NCI-H2107 treated with DMSO at 0.1 percent for 48 hours (cell line): ENCODE measurements at regions not wholly inside any gene's neighbourhood (a gene's known extent, or its start where the extent isn't known, plus 50 kb on each side); places are given as distances from the start of the nearest gene placed in this dataset.
A peak's percentile ranks its signal among the peaks of the same experiment; 100 is the strongest.

ENCODE experiments used
- DNase-seq: peaks from one replicate; lab custom pipeline; 2025; ENCODE audit not compliant: unreplicated experiment; lab: John Stamatoyannopoulos, UW

- DNase-seq, result no peak
Measured at GRCh38 chr12:24231298-24231697, 281.8 kb upstream of the SOX5 start.

- DNase-seq, result no peak
Measured at GRCh38 chr12:24230061-24230701, 280.7 kb upstream of the SOX5 start.

DNA sequence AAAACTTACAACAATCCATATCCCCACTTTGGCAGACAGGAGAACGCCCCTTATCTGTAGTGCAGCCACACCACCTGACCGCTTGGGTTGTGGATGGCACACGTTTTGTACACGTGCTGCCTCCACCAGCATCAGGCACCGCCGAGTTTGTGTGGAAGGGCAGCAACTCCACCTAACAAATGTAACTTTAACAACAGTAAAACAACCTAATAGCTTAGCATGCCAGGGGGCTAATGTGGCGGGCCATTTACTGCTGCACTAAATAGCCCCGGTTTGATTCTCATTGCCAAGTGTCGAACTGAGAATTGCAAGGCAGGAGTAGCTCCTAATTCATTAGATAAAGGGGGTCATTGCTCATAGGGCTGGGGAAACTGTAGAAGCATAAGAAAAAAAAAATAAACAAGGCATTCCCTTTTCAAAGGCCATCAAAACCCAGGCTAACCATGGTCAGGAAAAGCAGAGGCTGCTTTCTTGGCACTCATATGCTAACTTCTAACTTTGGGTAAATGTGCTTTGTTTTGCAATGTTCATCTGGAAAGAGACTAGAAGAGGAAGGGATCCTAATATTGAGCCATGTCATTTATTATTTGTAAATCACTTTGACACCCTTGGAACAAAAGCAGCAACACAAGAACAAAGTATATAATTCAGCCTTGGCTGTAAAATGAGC lies 279.7 kb upstream of the SOX5 start:
- DNase-seq, result no peak

DNA sequence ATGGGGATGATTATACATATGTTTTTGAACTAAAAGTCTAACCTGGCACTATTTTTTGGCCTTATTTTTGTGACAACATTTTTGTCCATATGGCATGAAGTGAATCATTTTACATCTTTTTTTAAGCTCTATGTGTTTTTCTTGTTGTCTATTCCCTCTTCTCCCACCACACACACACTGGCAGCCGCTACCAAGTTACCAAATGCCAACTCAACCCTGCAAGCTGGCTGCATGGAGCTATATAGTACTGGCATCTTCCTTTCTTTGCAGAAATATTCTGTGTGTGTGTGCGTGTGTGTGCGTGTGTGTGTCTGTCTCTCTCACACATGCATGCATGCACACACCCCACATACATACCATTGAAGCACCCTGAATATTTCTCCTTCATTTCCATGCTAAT lies 278.9 kb upstream of the SOX5 start:
- DNase-seq, result no peak

- DNase-seq, result no peak
Measured at GRCh38 chr12:24227551-24227950, 278.1 kb upstream of the SOX5 start.

DNA sequence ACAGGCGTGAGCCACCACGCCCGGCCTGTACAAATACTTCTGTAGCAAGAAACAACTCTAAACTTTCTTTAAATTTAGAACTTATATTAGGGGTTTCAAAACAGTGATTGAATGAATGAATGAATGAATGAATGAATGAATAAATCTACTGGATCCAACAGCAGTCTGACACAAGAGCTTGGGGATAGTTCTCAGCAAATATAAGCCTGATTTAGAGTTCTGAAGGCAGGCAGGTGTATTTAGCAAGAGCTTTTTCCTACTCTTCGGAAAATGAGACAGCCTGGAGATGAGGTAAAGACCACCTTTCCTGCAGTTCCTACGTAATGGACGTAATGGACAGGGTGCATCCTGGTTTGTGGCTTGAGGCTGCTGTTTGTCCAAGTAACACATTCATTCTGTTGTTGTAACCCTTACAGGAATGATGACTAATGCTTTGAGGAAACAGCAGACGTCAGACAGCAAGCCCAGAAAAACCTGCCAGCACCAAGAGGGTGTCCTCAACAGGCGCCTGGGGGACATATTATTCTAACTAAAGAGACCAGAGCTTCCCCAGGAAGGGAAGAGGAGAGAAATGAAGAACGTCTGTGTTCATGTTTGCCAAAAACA lies 277.4 kb upstream of the SOX5 start:
- DNase-seq, result no peak

- no peak for DNase-seq
Measured at GRCh38 chr12:24224401-24224800, 274.9 kb upstream of the SOX5 start.

GRCh38 chr12:24223926-24224325 lies 274.5 kb upstream of the SOX5 start:
- no peak for DNase-seq

- no peak for DNase-seq
Measured at GRCh38 chr12:24222968-24223367, 273.5 kb upstream of the SOX5 start.

DNA sequence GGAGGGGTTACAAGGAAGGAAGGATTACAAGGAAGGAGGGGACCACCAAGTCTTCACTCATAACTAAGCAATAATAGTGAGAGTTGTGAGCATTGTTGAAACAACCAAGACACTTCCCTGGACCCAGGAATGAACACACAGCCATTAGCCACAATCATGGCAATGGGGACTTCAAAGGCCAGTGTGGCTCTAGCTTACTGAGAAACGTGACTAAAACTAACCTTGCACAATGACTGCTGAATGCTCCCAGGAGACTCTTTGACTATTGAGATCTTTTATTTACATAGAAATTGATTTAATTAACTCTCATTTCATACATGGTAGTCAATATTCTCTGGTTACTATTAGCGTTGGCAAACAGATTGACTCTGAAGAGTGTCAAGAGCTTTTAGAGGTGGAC lies 263.0 kb upstream of the SOX5 start:
- DNase-seq, result peak; percentile 11

GRCh38 chr12:24206621-24207020 lies 257.2 kb upstream of the SOX5 start:
- peak; percentile 89 for DNase-seq

- DNase-seq, result no peak
Measured at GRCh38 chr12:24201258-24201970, 251.9 kb upstream of the SOX5 start.

DNA sequence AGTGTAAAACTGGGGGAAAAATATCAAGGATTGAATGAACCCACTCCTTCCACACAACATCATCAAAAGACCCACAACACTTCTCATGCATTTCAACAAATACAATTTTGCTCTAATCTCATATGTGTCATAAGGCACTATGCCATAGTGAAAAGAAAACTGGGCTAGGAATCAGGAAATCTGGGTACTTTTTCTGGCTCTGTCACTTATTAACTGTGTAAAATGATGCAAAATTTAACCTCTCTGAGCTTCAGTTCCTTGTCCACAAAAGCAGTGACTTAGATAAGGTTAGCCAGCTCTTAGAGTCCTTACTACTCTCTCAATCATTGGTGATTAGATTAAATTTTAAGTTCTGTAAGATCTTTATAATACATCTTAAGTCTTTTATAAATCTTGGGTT lies 250.5 kb upstream of the SOX5 start:
- DNase-seq, result no peak

DNA sequence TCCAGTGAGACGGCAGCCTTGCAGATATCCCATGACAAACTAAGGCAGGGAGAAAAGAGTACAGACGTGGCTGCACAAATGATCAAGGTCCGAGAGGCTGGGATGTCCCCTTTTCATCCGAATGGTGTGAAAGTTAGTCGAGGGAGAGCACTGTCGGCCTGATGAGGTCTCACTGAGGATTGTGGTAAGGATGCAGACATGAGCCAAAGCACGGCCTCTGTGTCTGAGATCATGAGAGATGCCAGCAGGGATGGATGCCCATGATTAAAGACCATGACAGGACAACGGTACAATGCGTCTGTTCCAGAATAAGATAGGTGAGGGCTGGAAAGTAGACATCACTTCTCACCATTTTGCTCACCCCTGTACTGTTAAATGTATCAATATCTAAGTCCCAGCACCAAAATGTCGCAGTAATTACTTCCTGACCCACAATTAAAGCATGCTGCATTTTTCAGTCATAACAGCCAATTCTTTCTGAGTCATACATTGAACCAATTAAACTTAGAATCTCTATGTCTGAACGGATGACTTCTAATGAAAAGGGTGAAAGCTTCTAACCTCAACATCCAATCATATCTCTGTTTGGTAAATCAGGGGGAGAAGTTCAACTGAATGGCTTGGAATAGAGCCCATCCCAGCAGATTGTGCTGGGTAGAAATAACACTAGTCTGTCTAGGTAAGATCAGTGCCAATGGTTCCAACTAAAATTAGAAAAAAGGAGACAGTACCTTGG lies 249.6 kb upstream of the SOX5 start:
- no peak for DNase-seq

GRCh38 chr12:24198070-24198469 lies 248.6 kb upstream of the SOX5 start:
- no peak for DNase-seq

DNA sequence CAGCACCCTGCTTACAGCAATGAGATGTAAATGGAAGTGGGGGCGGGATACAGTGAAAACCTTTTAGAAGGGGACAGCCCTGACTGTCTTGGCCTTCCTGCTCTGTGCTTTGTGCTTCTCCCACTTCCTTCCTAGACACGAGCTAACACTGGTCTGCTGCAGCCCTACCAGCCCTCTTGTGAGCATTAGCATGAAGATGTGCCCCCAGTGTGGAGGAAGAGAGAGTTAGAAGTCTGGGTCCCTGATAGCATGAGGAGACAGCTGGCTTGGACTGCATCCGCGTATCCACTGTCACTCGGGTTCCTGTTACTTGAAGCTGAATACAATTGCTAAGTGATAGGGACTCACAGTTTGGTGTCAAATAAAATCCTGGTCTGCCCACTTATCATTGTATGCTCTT lies 248.1 kb upstream of the SOX5 start:
- peak; percentile 9 for DNase-seq

DNA sequence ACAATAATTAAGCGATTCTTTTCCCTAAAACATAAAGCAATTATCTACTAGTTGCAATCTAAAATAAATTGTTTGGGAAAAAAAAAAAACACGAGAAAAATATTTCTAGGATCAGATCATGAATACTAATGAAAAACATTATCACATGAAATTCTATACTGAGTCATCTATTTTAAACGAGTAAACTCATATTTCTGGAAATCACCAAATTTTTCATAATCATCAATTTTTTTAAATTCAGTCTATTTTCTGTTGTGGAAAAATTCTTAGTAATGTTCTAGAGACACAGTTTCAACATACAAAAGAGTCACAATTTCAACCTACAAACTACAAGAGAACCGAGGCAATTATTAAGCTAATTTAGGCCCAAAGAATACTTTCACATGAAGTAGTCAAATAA lies 245.6 kb upstream of the SOX5 start:
- no peak for DNase-seq

DNA sequence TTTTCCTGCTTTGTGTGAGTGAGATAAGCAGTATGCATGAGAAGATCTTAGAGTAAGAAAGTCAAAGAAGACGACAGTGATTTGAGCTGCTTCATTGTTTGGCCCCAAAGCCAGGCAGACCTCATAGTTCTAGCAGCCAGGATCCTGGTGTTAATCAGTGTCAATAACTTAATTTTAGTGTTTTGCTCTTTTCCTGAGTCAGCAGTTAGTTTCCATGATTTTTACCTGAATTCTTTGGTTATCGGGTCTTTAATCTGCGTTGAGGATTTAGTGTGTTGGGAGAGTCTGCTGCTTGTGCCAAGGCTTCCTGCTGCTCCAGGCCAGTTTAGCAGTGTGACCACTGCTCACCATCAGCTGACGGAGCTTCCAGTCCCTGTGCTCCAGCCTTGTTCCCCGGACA lies 241.6 kb upstream of the SOX5 start:
- DNase-seq, result no peak

DNA sequence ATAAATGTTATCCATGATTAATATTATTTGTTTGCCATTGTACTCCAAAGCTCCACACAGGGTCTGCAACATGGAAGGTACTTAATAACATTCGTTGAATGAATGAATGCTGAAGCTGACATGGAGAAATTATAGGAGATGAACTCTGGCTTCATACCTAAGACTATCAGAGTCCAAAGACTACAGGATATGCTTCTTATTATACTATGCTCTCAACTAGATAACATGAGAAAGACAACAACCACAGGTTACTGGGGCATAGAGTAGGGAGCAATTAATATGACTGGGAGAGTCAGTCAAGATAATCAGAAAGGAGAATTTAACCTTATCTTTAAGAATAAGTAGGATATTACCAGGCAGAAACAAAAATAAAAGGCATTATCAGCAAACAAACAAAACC lies 236.3 kb upstream of the SOX5 start:
- DNase-seq, result no peak

DNA sequence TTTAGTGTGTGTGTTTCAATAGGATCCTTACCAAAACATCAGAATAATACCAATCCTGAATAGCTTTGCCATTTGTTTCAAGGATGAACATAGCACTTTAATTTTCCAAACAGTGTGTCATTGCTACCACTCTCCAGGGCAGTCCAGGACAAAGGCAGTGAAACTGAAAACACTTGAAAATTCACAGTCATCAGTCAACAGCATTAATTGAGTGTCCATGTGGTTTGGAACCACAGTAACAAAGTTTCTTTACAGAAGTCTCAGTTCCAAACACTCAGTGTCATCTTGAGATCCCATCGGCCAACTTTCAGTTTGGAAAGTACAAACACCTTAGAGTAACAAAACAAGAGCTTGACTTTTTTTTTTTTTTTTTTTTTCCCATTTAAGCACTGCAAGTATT lies 228.4 kb upstream of the SOX5 start:
- DNase-seq, result no peak

GRCh38 chr12:24175929-24176328 lies 226.5 kb upstream of the SOX5 start:
- no peak for DNase-seq
